OCI-LY1 (cell line): ENCODE measurements at regions not wholly inside any gene's neighbourhood (a gene's known extent, or its start where the extent isn't known, plus 50 kb on each side); places are given as distances from the start of the nearest gene placed in this dataset.
"Not testable (repeated sequence)": the region's sequence is repeated elsewhere in the genome, so short reads cannot be mapped to it uniquely, and the experiment has no call there.

ENCODE experiments used
- CTCF ChIP-seq: fragments of 200-600 bp; sonication (generic), shearing (Covaris generic); IDR thresholded peaks from 2 replicates; pipeline ENCODE4 v1.5.1; 2017; ENCODE audit warnings: mild to moderate bottlenecking, antibody characterized with exemption, low read length, moderate library complexity, mixed read lengths
- EZH2 ChIP-seq: fragments of 200-600 bp; sonication (generic), shearing (Covaris generic); IDR thresholded peaks from 2 replicates; pipeline ENCODE4 v1.8.0; 2017; ENCODE audit warnings: borderline replicate concordance, mixed run types, mild to moderate bottlenecking, antibody characterized with exemption, low read length, moderate library complexity, mixed read lengths

GRCh38 chr6:57708061-57708460, 390.6 kb downstream of the PRIM2 start:
- not testable (repeated sequence) for TF ChIP-seq CTCF, EZH2
